ENCODE measurements at regions not wholly inside any gene's neighbourhood (a gene's known extent, or its start where the extent isn't known, plus 50 kb on each side); places are given as distances from the start of the nearest gene placed in this dataset.

GRCh38 chr13:46961719-46962118 lies 64.9 kb upstream of the HTR2A start:
- Histone ChIP-seq H3K4me2 (ENCODE audit: insufficient read depth, low read length) (no peak overlapping the region), H3K79me2 (ENCODE audit: control insufficient read depth, insufficient read depth, low read length) (no peaks in the 10 kb centered on the region), H2AFZ (ENCODE audit: low read depth, low read length) (no peak overlapping the region), H3K9ac (replicated peaks; ENCODE audit: extremely low read depth, insufficient read depth, low read length) (no peak overlapping the region), H3K27ac (ENCODE audit: insufficient read depth, low read depth, low read length) (no peak overlapping the region), H3K36me3 (ENCODE audit: control insufficient read depth in 2 of 2, extremely low read depth in 1 of 2, insufficient read depth in 2 of 2, low read length in 2 of 2) (no peaks in the 10 kb centered on the region), H4K20me1 (replicated peaks; ENCODE audit: control insufficient read depth, extremely low read depth, insufficient read depth, low read length) (no peaks in the 10 kb centered on the region), H3K9me3 (replicated peaks; ENCODE audit: control insufficient read depth, insufficient read depth, low read length) (no peaks in the 10 kb centered on the region), H3K9me1 (replicated peaks; ENCODE audit: control insufficient read depth, extremely low read depth, insufficient read depth, low read length) (no peaks in the 10 kb centered on the region), H3K4me1 (ENCODE audit: control insufficient read depth, extremely low read depth, insufficient read depth, low read length) (no peaks in the 10 kb centered on the region), H3K4me3 (replicated peaks in 1 of 3; ENCODE audit: insufficient read depth in 1 of 3, low read depth in 1 of 3, low read length in 3 of 3) (no peak overlapping the region), H3K27me3 (ENCODE audit: control insufficient read depth in 2 of 2, insufficient read depth in 2 of 2, low read length in 2 of 2) (no peaks in the 10 kb centered on the region)
- BruUV-seq (replicated peaks) = no TSS peak
- ChIA-PET POLR2A (no interaction called here), CTCF (interaction anchor here (0.7 kb wide), 1 partner anchor 29 kb away, joined by 5 read pairs; no protein-coding TSS in a partner anchor)
- FAIRE-seq (no peak), DNase-seq (ENCODE audit: low read depth, low spot score) (no peak)
- TF ChIP-seq POLR2A (IDR thresholded peaks at IDR 0.05; ENCODE audit: low read depth, low read length) (no peak), JUN (IDR thresholded peaks at IDR 0.05; ENCODE audit: borderline replicate concordance, insufficient read depth, insufficient read length, low read depth) (no peak), FOS (IDR thresholded peaks at IDR 0.05; ENCODE audit: borderline replicate concordance, insufficient read depth, low read length) (no peak), GATA2 (IDR thresholded peaks at IDR 0.05; ENCODE audit: insufficient read depth, insufficient read length, low read depth, low read length) (no peak), POLR2AphosphoS5 (IDR thresholded peaks at IDR 0.05; ENCODE audit: insufficient read depth, low read depth, low read length) (no peak), CTCF (IDR thresholded peaks at IDR 0.05; ENCODE audit: extremely low read depth in 1 of 2, insufficient read depth in 1 of 2, low read depth in 1 of 2, low read length in 2 of 2) (no peak), MAX (IDR thresholded peaks at IDR 0.05; ENCODE audit: insufficient read depth, insufficient read length) (no peak), MYC (IDR thresholded peaks at IDR 0.05; ENCODE audit: low read depth, low read length) (no peak), EZH2 (IDR thresholded peaks at IDR 0.05; ENCODE audit: borderline replicate concordance, low read depth, low read length, severe bottlenecking) (no peak)
- intact Hi-C loops (cut with micrococcal nuclease) (no loop called here), dilution Hi-C loops (cut with MboI; ENCODE audit: extremely low pct_ligation_motif_present, low sequenced_read_pairs) (no loop called here)
